GM19463 (cell line): ENCODE measurements at regions not wholly inside any gene's neighbourhood (a gene's known extent, or its start where the extent isn't known, plus 50 kb on each side); places are given as distances from the start of the nearest gene placed in this dataset.
A peak's percentile ranks its signal among the peaks of the same experiment; 100 is the strongest.
"Not testable (repeated sequence)": the region's sequence is repeated elsewhere in the genome, so short reads cannot be mapped to it uniquely, and the experiment has no call there.

Experiments
- ATAC-seq: cut with Tn5 transposase; IDR thresholded peaks from one replicate; pipeline ENCODE4 v1.9.1; 2021; ENCODE audit warnings: mild to moderate bottlenecking, moderate library complexity; ENCODE audit not compliant: unreplicated experiment

GRCh38 chr4:59689149-59689548 is 1511.0 kb upstream of the ADGRL3 start:
- ATAC-seq: no peak

- ATAC-seq: no peak
Observed at GRCh38 chr4:59695355-59696053, 1504.6 kb upstream of the ADGRL3 start.

GRCh38 chr4:59698041-59698440 is 1502.1 kb upstream of the ADGRL3 start:
- no peak for ATAC-seq

GRCh38 chr4:59700651-59701050 is 1499.5 kb upstream of the ADGRL3 start:
- ATAC-seq: no peak

GRCh38 chr4:59704616-59705015 is 1495.5 kb upstream of the ADGRL3 start:
- ATAC-seq: no peak

GRCh38 chr4:59712470-59712869 is 1487.7 kb upstream of the ADGRL3 start:
- no peak for ATAC-seq

- not testable (repeated sequence) for ATAC-seq
Observed at GRCh38 chr4:59724286-59724685, 1475.8 kb upstream of the ADGRL3 start.

- ATAC-seq: no peak
Observed at GRCh38 chr4:59727745-59728144, 1472.4 kb upstream of the ADGRL3 start.

- ATAC-seq: no peak
Observed at GRCh38 chr4:59728496-59728895, 1471.6 kb upstream of the ADGRL3 start.

GRCh38 chr4:59729321-59729720 is 1470.8 kb upstream of the ADGRL3 start:
- no peak for ATAC-seq

- no peak for ATAC-seq
Observed at GRCh38 chr4:59748433-59748832, 1451.7 kb upstream of the ADGRL3 start.

- no peak for ATAC-seq
Observed at GRCh38 chr4:59759082-59759825, 1440.9 kb upstream of the ADGRL3 start.

- no peak for ATAC-seq
Observed at GRCh38 chr4:59762344-59762743, 1437.8 kb upstream of the ADGRL3 start.

GRCh38 chr4:59770601-59771264 is 1429.4 kb upstream of the ADGRL3 start:
- ATAC-seq: no peak

GRCh38 chr4:59772641-59773139 is 1427.4 kb upstream of the ADGRL3 start:
- no peak for ATAC-seq

GRCh38 chr4:59780271-59780670 is 1419.9 kb upstream of the ADGRL3 start:
- not testable (repeated sequence) for ATAC-seq

GRCh38 chr4:59805176-59805575 is 1395.0 kb upstream of the ADGRL3 start:
- ATAC-seq: no peak

GRCh38 chr4:59814402-59815010 is 1385.6 kb upstream of the ADGRL3 start:
- no peak for ATAC-seq

- peak; percentile 89 for ATAC-seq
Observed at GRCh38 chr4:59818656-59819055, 1381.5 kb upstream of the ADGRL3 start.

- no peak for ATAC-seq
Observed at GRCh38 chr4:59823311-59823710, 1376.8 kb upstream of the ADGRL3 start.

- no peak for ATAC-seq
Observed at GRCh38 chr4:59825104-59825503, 1375.0 kb upstream of the ADGRL3 start.
